IMR-90 (cell line): ENCODE measurements at regions not wholly inside any gene's neighbourhood (a gene's known extent, or its start where the extent isn't known, plus 50 kb on each side); places are given as distances from the start of the nearest gene placed in this dataset.
A peak's percentile ranks its signal among the peaks of the same experiment; 100 is the strongest.

Experiments used
- ATAC-seq: fragments of 200-7000 bp; cut with Tn5 transposase; 2 replicates; pipeline ENCODE4 v1.9.1; 2020; ENCODE audit warnings: low read depth, mild to moderate bottlenecking, moderate library complexity
- BruUV-seq: library from RNA; stranded (reverse); fragments of 400-500 nt; replicated peaks from 2 replicates; lab custom pipeline; 2021; lab: Mats Ljungman, UMichigan
- CTCF ChIA-PET: fragments of 300-600 bp; formaldehyde crosslinking; extraction: SDS; loops from one replicate; lab custom pipeline; 2021; ENCODE audit warnings: antibody characterized with exemption; lab: Yijun Ruan, JAX
- POLR2A ChIA-PET: fragments of 300-600 bp; sonication (Branson Sonifier 250); formaldehyde crosslinking; loops from one replicate; lab custom pipeline; 2022; ENCODE audit warnings: antibody characterized with exemption; ENCODE audit not compliant: unreplicated experiment; lab: Charles Lee
- DNase-seq: peaks from one replicate; pipeline ENCODE4 v3.0.0; 2013
- H2AFZ ChIP-seq: replicated peaks from 2 replicates; pipeline ENCODE3; 2013; ENCODE audit warnings: low read length, mild to moderate bottlenecking; ENCODE audit not compliant: poor library complexity
- H2AK5ac ChIP-seq: 2 replicates; pipeline ENCODE4 v1.6.1; 2013; ENCODE audit warnings: low read depth, low read length, inconsistent platforms
- H2AK9ac ChIP-seq: replicated peaks from 2 replicates; pipeline ENCODE3; 2013; ENCODE audit warnings: mild to moderate bottlenecking, low read depth, low read length, moderate library complexity; ENCODE audit not compliant: poor library complexity
- H2BK120ac ChIP-seq: 2 replicates; pipeline ENCODE4 v1.6.1; 2013; ENCODE audit warnings: low read depth, low read length, inconsistent platforms
- H2BK15ac ChIP-seq: 3 replicates; pipeline ENCODE4 v1.6.1; 2013; ENCODE audit warnings: low read depth, low read length, inconsistent platforms
- H2BK20ac ChIP-seq: 2 replicates; pipeline ENCODE4 v1.6.1; 2013; ENCODE audit warnings: low read depth, mild to moderate bottlenecking, inconsistent platforms, low read length, moderate library complexity
- H2BK5ac ChIP-seq: 2 replicates; pipeline ENCODE4 v1.6.1; 2013; ENCODE audit warnings: mild to moderate bottlenecking, low read depth, low read length, inconsistent platforms; ENCODE audit not compliant: poor library complexity, severe bottlenecking
- H3K14ac ChIP-seq: replicated peaks from 2 replicates; pipeline ENCODE4 v1.6.1; 2013; ENCODE audit warnings: low read depth, low read length, inconsistent platforms
- H3K18ac ChIP-seq: 2 replicates; pipeline ENCODE4 v1.6.1; 2013; ENCODE audit warnings: low read depth, low read length, control low read depth
- H3K23ac ChIP-seq: 2 replicates; pipeline ENCODE4 v1.6.1; 2013; ENCODE audit warnings: low read depth, low read length, inconsistent platforms
- H3K27ac ChIP-seq: 2 replicates; pipeline ENCODE4 v1.5.1; 2013; ENCODE audit warnings: mild to moderate bottlenecking, control low read depth, low read length; ENCODE audit not compliant: insufficient read depth
- H3K27me3 ChIP-seq: 2 replicates; pipeline ENCODE4 v1.6.1; 2013; ENCODE audit warnings: low read length; ENCODE audit not compliant: control insufficient read depth, insufficient read depth
- H3K36me3 ChIP-seq: 2 replicates; pipeline ENCODE4 v1.6.1; 2013; ENCODE audit warnings: low read length, mixed read lengths; ENCODE audit not compliant: control insufficient read depth, insufficient read depth
- H3K4ac ChIP-seq: 2 replicates; pipeline ENCODE4 v1.6.1; 2013; ENCODE audit warnings: low read depth, low read length, inconsistent platforms
- H3K4me1 ChIP-seq: 2 replicates; pipeline ENCODE4 v1.6.1; 2013; ENCODE audit warnings: low read length, mixed read lengths; ENCODE audit not compliant: control insufficient read depth, insufficient read depth
- H3K4me2 ChIP-seq: 2 replicates; pipeline ENCODE4 v1.6.1; 2013; ENCODE audit warnings: low read depth, mild to moderate bottlenecking, control low read depth, low read length, moderate library complexity
- H3K4me3 ChIP-seq: 2 replicates; pipeline ENCODE4 v1.5.1; 2013; ENCODE audit warnings: low read depth, mild to moderate bottlenecking, control low read depth, low read length, moderate library complexity; ENCODE audit not compliant: insufficient read depth
- H3K56ac ChIP-seq: 2 replicates; pipeline ENCODE4 v1.6.1; 2013; ENCODE audit warnings: low read length, inconsistent platforms; ENCODE audit not compliant: insufficient read depth; ENCODE audit errors: extremely low read depth
- H3K79me1 ChIP-seq, 2 experiments: 2 replicates each; pipeline ENCODE4 v1.6.1; 2013; ENCODE audit warnings: low read length in 2 of 2, inconsistent platforms in 1 of 2, low read depth in 1 of 2
- H3K9ac ChIP-seq: 2 replicates; pipeline ENCODE4 v1.6.1; 2013; ENCODE audit warnings: low read depth, low read length, control low read depth
- H3K9me1 ChIP-seq: 2 replicates; pipeline ENCODE4 v1.6.1; 2013; ENCODE audit warnings: low read length, inconsistent platforms; ENCODE audit not compliant: insufficient read depth
- H3K9me3 ChIP-seq: 2 replicates; pipeline ENCODE4 v1.6.1; 2013; ENCODE audit warnings: low read length; ENCODE audit not compliant: control insufficient read depth, insufficient read depth
- H4K20me1 ChIP-seq: 2 replicates; pipeline ENCODE4 v1.6.1; 2013; ENCODE audit warnings: low read length, inconsistent platforms; ENCODE audit not compliant: insufficient read depth
- H4K5ac ChIP-seq: 2 replicates; pipeline ENCODE4 v1.6.1; 2013; ENCODE audit warnings: mild to moderate bottlenecking, low read depth, low read length, control low read depth
- H4K8ac ChIP-seq, 2 experiments: 2 replicates each; pipeline ENCODE4 v1.6.1; 2013; ENCODE audit warnings: low read depth in 2 of 2, low read length in 2 of 2, control low read depth in 1 of 2, inconsistent platforms in 1 of 2
- H4K91ac ChIP-seq: 2 replicates; pipeline ENCODE4 v1.6.1; 2013; ENCODE audit warnings: low read depth, low read length, inconsistent platforms; ENCODE audit not compliant: insufficient read depth
- CTCF ChIP-seq: conservative IDR thresholded peaks from 2 replicates; pipeline ENCODE4 v1.5.1; 2012; ENCODE audit warnings: mild to moderate bottlenecking, low read depth, low read length, improper control_type of control experiment
- ELK1 ChIP-seq: fragments of 150-350 bp; IDR thresholded peaks from 2 replicates; pipeline ENCODE4 v1.6.1; 2016; ENCODE audit warnings: low read depth, mild to moderate bottlenecking, low read length, moderate library complexity, borderline replicate concordance
- POLR2A ChIP-seq: IDR thresholded peaks from 2 replicates; pipeline ENCODE4 v1.6.1; 2012; ENCODE audit warnings: mild to moderate bottlenecking, low read depth, low read length
- RAD21 ChIP-seq: IDR thresholded peaks from 2 replicates; pipeline ENCODE4 v1.6.1; 2012; ENCODE audit warnings: low read length, improper control_type of control experiment
- SMC3 ChIP-seq: fragments of 150-350 bp; IDR thresholded peaks from 2 replicates; pipeline ENCODE4 v1.6.1; 2016; ENCODE audit warnings: low read depth, mild to moderate bottlenecking, antibody characterized with exemption, low read length, moderate library complexity
- USF2 ChIP-seq: fragments of 150-350 bp; IDR thresholded peaks from 2 replicates; pipeline ENCODE4 v1.6.1; 2017; ENCODE audit warnings: mild to moderate bottlenecking, antibody characterized with exemption, low read length, low read depth
- WGBS, 2 experiments: methylation state at CpG; one replicate each; pipeline versions ENCODE4 v1.1.5 to v1.1.7; 2013; ENCODE audit warnings: missing lambda C conversion rate in 2 of 2; ENCODE audit not compliant: insufficient read length in 1 of 2; ENCODE audit errors: extremely low coverage in 2 of 2; 5-methylcytosine and 5-hydroxymethylcytosine counted together
- dilution Hi-C: fragments of 300-500 bp; cut with HindIII; formaldehyde crosslinking; loops from one replicate; pipeline ENCODE4 v1.14.3; 2018; ENCODE audit warnings: low sequenced_read_pairs; ENCODE audit not compliant: unreplicated experiment
- in situ Hi-C: fragments of 300-500 bp; cut with MboI; formaldehyde crosslinking; loops from 3 replicates; pipeline ENCODE4 v1.14.3; 2019; ENCODE audit warnings: low sequenced_read_pairs, inconsistent platforms, mixed read lengths
- intact Hi-C: fragments of 100-400 bp; cut with micrococcal nuclease; formaldehyde crosslinking; loops from 2 replicates; pipeline ENCODE4 v1.10.0; 2022

DNA sequence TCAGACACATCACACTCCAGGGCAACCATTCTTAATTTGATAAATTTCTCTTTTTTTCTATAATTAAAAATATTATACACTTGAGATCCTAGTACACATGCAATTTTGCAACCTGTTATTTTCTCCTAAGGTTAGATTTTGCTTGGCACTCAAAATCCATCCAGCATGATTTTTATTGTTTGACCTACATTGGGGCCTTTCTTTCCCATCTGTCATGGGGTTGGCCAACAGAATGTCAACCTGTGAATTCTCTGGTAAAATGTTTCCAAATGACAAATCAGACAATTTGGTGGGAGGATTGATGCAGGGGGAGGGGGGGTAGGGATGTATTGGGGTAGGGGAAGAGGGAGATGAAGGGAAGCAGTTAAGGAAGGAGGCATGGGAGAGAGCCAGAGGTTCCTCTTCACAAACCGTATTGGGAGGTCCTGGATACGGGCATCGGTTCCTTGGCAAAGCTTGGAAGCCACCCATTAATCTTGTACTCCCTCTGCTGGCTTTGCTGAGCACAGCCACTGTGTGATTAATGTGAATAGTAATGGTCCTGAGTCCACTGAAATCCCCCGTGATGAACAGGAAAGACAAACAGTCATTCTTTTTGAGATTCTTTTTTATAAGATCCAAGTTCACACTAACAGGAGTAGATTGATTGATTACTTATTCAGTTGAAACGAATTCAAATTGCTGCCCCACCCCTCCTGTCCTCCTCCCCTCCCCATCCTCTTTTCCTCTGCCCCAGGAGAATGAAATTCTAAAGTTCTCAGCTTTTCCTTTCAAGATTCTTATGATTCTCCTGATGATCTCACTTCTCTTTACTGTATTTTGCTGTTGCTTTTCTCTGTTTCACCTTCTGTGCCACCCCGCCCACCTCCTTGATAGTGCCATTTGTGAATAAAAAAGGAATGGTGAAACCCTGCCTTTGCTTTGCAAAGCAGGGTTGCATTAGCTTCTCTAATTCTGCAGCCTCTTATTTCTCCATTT is 82.2 kb upstream of the SLC25A26 start:
- H3K4me1 ChIP-seq, result peaks cover under 1% of the 10 kb centered on the region
- no peak overlapping the region for H2BK120ac ChIP-seq
- no peak overlapping the region for H2BK5ac ChIP-seq
- H2AK9ac ChIP-seq, result no peak overlapping the region
- DNase-seq (peak; percentile 68), ATAC-seq (peak; percentile 89)
- H2AK5ac ChIP-seq, result no peak overlapping the region; the same call in 1 of the 2 replicates
- H3K27ac ChIP-seq, result no peak overlapping the region
- peak overlapping the region; percentile 53 for H2AFZ ChIP-seq
- no peak overlapping the region for H3K56ac ChIP-seq
- H3K27me3 ChIP-seq, result no peaks in the 10 kb centered on the region
- no peak overlapping the region for H2BK20ac ChIP-seq
- no peak overlapping the region for H4K5ac ChIP-seq
- no CpG with 5 or more reads among the region's 6 CpGs for WGBS, 2 experiments
- in situ Hi-C loops, result loop anchor here (10.0 kb wide), 1 partner anchor 94 kb away; no protein-coding TSS in a partner anchor
- CTCF ChIA-PET, result interaction anchor here (0.6 to 0.7 kb wide), 3 partner anchors 19 to 102 kb away, joined by 3 to 4 read pairs (median 3); no protein-coding TSS in a partner anchor
- H3K14ac ChIP-seq, result no peak overlapping the region
- H3K79me1 ChIP-seq, result no peaks in the 10 kb centered on the region
- peaks cover under 1% of the 10 kb centered on the region; the same call in 1 of the 2 replicates for H3K9me1 ChIP-seq
- no peaks in the 10 kb centered on the region for H3K9me3 ChIP-seq
- H3K36me3 ChIP-seq, result no peaks in the 10 kb centered on the region
- no peak for TF ChIP-seq ELK1
- TF ChIP-seq RAD21, result peak; percentile 91
- peak; percentile 88 for TF ChIP-seq SMC3
- TF ChIP-seq USF2, result no peak
- 0 out of 2 replicates have a peak, but pooled peaks have one; percentile 23 for TF ChIP-seq POLR2A
- peak; percentile 83 for TF ChIP-seq CTCF
- no peak overlapping the region for H3K4me2 ChIP-seq
- BruUV-seq, result no TSS peak
- no peak overlapping the region for H4K91ac ChIP-seq
- POLR2A ChIA-PET, result no interaction called here
- H4K8ac ChIP-seq, result no peak overlapping the region
- no peak overlapping the region for H3K18ac ChIP-seq
- H4K20me1 ChIP-seq, result no peaks in the 10 kb centered on the region
- H3K4me3 ChIP-seq, result no peak overlapping the region
- no peak overlapping the region for H3K23ac ChIP-seq
- H3K9ac ChIP-seq, result no peak overlapping the region
- H3K4ac ChIP-seq, result no peak overlapping the region
- dilution Hi-C loops, result no loop called here
- intact Hi-C loops, result loop anchor here (1.0 to 10.0 kb wide), 4 partner anchors 100 to 353 kb away; partner anchors contain the start of gene MAGI1
- 0 out of 3 replicates have a peak overlapping the region, but pooled peaks have one; percentile 8 for H2BK15ac ChIP-seq
